Sigmoid colon (tissue), 4 donors: ENCODE measurements at regions not wholly inside any gene's neighbourhood (a gene's known extent, or its start where the extent isn't known, plus 50 kb on each side); places are given as distances from the start of the nearest gene placed in this dataset.

Experiments used
- POLR2A ChIP-seq, 2 donors: fragments of 450-650 bp; IDR thresholded peaks; one replicate each; pipeline ENCODE4 v1.6.1; 2016; ENCODE audit warnings: antibody characterized with exemption in 2 of 2, mild to moderate bottlenecking in 2 of 2, moderate library complexity in 2 of 2
- POLR2AphosphoS5 ChIP-seq, 4 donors: sonication (generic); formaldehyde crosslinking; IDR thresholded peaks; one replicate each; pipeline ENCODE4 v1.6.1; 2017; ENCODE audit warnings: antibody characterized with exemption in 4 of 4
- TF ChIP-seq, protein P1 (sequence below), 4 experiments: fragments of 450-650 bp in 3 of 4; fragments of 200-600 bp in 1 of 4; IDR thresholded peaks; one replicate each; pipeline ENCODE4 v1.5.1; 2016 to 2019; ENCODE audit warnings: antibody characterized with exemption in 4 of 4, mild to moderate bottlenecking in 3 of 4, moderate library complexity in 2 of 4

DNA sequence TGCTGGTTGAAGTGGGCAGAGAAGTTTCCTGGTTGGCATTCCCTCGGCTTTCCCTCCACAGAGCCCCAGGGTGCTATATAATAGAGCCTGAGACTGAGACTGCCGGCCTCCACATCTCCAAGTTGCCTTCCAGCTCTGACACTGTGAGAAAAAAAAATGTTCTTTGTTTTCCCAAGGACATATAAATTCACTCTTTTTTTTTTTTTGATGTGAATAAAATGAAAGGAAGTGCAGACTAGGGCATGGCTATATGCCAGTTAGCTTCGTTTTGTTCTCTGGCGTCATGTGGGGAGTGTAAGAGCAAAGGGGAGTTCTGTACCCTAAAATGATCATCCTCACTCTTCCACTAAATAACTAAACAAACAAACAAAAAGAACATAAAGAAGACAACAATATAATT is 101.6 kb downstream of the TNFSF18 start:
- TF ChIP-seq, protein P1, sequence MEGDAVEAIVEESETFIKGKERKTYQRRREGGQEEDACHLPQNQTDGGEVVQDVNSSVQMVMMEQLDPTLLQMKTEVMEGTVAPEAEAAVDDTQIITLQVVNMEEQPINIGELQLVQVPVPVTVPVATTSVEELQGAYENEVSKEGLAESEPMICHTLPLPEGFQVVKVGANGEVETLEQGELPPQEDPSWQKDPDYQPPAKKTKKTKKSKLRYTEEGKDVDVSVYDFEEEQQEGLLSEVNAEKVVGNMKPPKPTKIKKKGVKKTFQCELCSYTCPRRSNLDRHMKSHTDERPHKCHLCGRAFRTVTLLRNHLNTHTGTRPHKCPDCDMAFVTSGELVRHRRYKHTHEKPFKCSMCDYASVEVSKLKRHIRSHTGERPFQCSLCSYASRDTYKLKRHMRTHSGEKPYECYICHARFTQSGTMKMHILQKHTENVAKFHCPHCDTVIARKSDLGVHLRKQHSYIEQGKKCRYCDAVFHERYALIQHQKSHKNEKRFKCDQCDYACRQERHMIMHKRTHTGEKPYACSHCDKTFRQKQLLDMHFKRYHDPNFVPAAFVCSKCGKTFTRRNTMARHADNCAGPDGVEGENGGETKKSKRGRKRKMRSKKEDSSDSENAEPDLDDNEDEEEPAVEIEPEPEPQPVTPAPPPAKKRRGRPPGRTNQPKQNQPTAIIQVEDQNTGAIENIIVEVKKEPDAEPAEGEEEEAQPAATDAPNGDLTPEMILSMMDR (IDR thresholded peaks at IDR 0.05) = no peak
- no peak for TF ChIP-seq POLR2A (IDR thresholded peaks at IDR 0.05)
- TF ChIP-seq POLR2AphosphoS5 (IDR thresholded peaks at IDR 0.05) = no peak
